H9 (cell line): ENCODE measurements at regions not wholly inside any gene's neighbourhood (a gene's known extent, or its start where the extent isn't known, plus 50 kb on each side); places are given as distances from the start of the nearest gene placed in this dataset.
"Not testable (repeated sequence)": the region's sequence is repeated elsewhere in the genome, so short reads cannot be mapped to it uniquely, and the experiment has no call there.

Source experiments
- DNase-seq: peaks from one replicate; pipeline ENCODE4 v3.0.0-alpha.2; 2017
- H2AFZ ChIP-seq: one replicate; pipeline ENCODE4 v1.6.1; 2013; ENCODE audit warnings: mild to moderate bottlenecking, low read length, control low read depth, moderate library complexity
- H2AK5ac ChIP-seq: 2 replicates; pipeline ENCODE4 v1.6.1; 2013; ENCODE audit warnings: low read length, control low read depth, mixed read lengths; ENCODE audit not compliant: insufficient read length
- H2BK120ac ChIP-seq: one replicate; pipeline ENCODE4 v1.6.1; 2013; ENCODE audit warnings: low read depth, mild to moderate bottlenecking, low read length, control low read depth, inconsistent platforms; ENCODE audit not compliant: poor library complexity, severe bottlenecking
- H2BK12ac ChIP-seq: 2 replicates; pipeline ENCODE4 v1.6.1; 2013; ENCODE audit warnings: low read length, control low read depth, mixed read lengths, low read depth; ENCODE audit not compliant: insufficient read length
- H2BK15ac ChIP-seq: 2 replicates; pipeline ENCODE4 v1.6.1; 2013; ENCODE audit warnings: low read depth, low read length, control low read depth
- H2BK20ac ChIP-seq: one replicate; pipeline ENCODE4 v1.6.1; 2013; ENCODE audit warnings: low read depth, mild to moderate bottlenecking, low read length, control low read depth, inconsistent platforms; ENCODE audit not compliant: poor library complexity, severe bottlenecking
- H2BK5ac ChIP-seq: 2 replicates; pipeline ENCODE4 v1.6.1; 2013; ENCODE audit warnings: low read length, control low read depth, mixed read lengths; ENCODE audit not compliant: insufficient read length
- H3K14ac ChIP-seq: 2 replicates; pipeline ENCODE4 v1.6.1; 2013; ENCODE audit warnings: low read length, control low read depth; ENCODE audit not compliant: insufficient read depth
- H3K18ac ChIP-seq: 2 replicates; pipeline ENCODE4 v1.6.1; 2013; ENCODE audit warnings: low read depth, mild to moderate bottlenecking, mixed read lengths, low read length, control low read depth; ENCODE audit not compliant: insufficient read length
- H3K23ac ChIP-seq: 2 replicates; pipeline ENCODE4 v1.6.1; 2013; ENCODE audit warnings: low read length, control low read depth, mixed read lengths, low read depth; ENCODE audit not compliant: insufficient read length
- H3K23me2 ChIP-seq: 2 replicates; pipeline ENCODE4 v1.6.1; 2013; ENCODE audit warnings: low read depth, mild to moderate bottlenecking, mixed read lengths, low read length, control low read depth; ENCODE audit not compliant: insufficient read length, poor library complexity, severe bottlenecking
- H3K27ac ChIP-seq: 2 replicates; pipeline ENCODE4 v1.5.1; 2013; ENCODE audit warnings: low read length, control low read depth, mixed read lengths, low read depth; ENCODE audit not compliant: insufficient read length
- H3K27me3 ChIP-seq: 2 replicates; pipeline ENCODE4 v1.6.1; 2013; ENCODE audit warnings: low read length, control low read depth, inconsistent platforms; ENCODE audit not compliant: insufficient read depth
- H3K4ac ChIP-seq: 2 replicates; pipeline ENCODE4 v1.6.1; 2013; ENCODE audit warnings: low read depth, mild to moderate bottlenecking, control low read depth, inconsistent platforms, low read length, moderate library complexity
- H3K4me1 ChIP-seq: 2 replicates; pipeline ENCODE4 v1.6.1; 2013; ENCODE audit warnings: low read length, control low read depth, inconsistent platforms; ENCODE audit not compliant: insufficient read depth
- H3K4me2 ChIP-seq: 2 replicates; pipeline ENCODE4 v1.6.1; 2013; ENCODE audit warnings: low read length, control low read depth, mixed read lengths; ENCODE audit not compliant: insufficient read length, insufficient read depth
- H3K56ac ChIP-seq: 2 replicates; pipeline ENCODE4 v1.6.1; 2013; ENCODE audit warnings: low read depth, mild to moderate bottlenecking, mixed read lengths, low read length, control low read depth; ENCODE audit not compliant: insufficient read length
- H3K79me1 ChIP-seq: 2 replicates; pipeline ENCODE4 v1.6.1; 2013; ENCODE audit warnings: low read depth, mild to moderate bottlenecking, moderate library complexity, low read length, control low read depth, inconsistent platforms; ENCODE audit not compliant: insufficient read depth, poor library complexity, severe bottlenecking
- H3K79me2 ChIP-seq: 2 replicates; pipeline ENCODE4 v1.6.1; 2013; ENCODE audit warnings: low read length, control low read depth, inconsistent platforms; ENCODE audit not compliant: insufficient read depth
- H3K9ac ChIP-seq: 2 replicates; pipeline ENCODE4 v1.6.1; 2013; ENCODE audit warnings: low read length, control low read depth, mixed read lengths; ENCODE audit not compliant: insufficient read length; ENCODE audit errors: extremely low read depth
- H3K9me3 ChIP-seq: one replicate; pipeline ENCODE4 v1.6.1; 2013; ENCODE audit warnings: low read depth, low read length, inconsistent platforms; ENCODE audit not compliant: control insufficient read depth
- H3T11ph ChIP-seq: one replicate; pipeline ENCODE4 v1.6.1; 2013; ENCODE audit warnings: mild to moderate bottlenecking, low read length, control low read depth, inconsistent platforms
- H4K20me1 ChIP-seq: one replicate; pipeline ENCODE4 v1.6.1; 2013; ENCODE audit not compliant: control insufficient read depth, insufficient read length, insufficient read depth
- H4K5ac ChIP-seq: 2 replicates; pipeline ENCODE4 v1.6.1; 2013; ENCODE audit warnings: low read depth, mild to moderate bottlenecking, mixed read lengths, low read length, control low read depth; ENCODE audit not compliant: insufficient read length
- H4K8ac ChIP-seq: replicated peaks from 2 replicates; pipeline ENCODE4 v1.6.1; 2013; ENCODE audit warnings: low read length, control low read depth, mixed read lengths, low read depth; ENCODE audit not compliant: insufficient read length
- H4K91ac ChIP-seq: 2 replicates; pipeline ENCODE4 v1.6.1; 2013; ENCODE audit warnings: low read depth, mild to moderate bottlenecking, moderate library complexity, mixed read lengths, low read length, control low read depth; ENCODE audit not compliant: insufficient read length
- H3K27ac Mint-ChIP-seq, 3 experiments: 2 replicates in 2 of 3; 3 replicates in 1 of 3; pipeline ENCODE4 v1.8.0; 2020 to 2021; ENCODE audit warnings: mixed read lengths in 3 of 3, mild to moderate bottlenecking in 1 of 3, moderate library complexity in 1 of 3
- H3K27me3 Mint-ChIP-seq: 2 replicates; pipeline ENCODE4 v1.8.0; 2021; ENCODE audit warnings: low read depth, mild to moderate bottlenecking, moderate library complexity, mixed read lengths
- H3K36me3 Mint-ChIP-seq, 3 experiments: 2 replicates in 2 of 3; 3 replicates in 1 of 3; pipeline ENCODE4 v1.8.0; 2020 to 2021; ENCODE audit warnings: low read depth in 3 of 3, mixed read lengths in 3 of 3; ENCODE audit not compliant: insufficient read depth in 1 of 3
- H3K4me1 Mint-ChIP-seq, 2 experiments: 2 replicates each; pipeline ENCODE4 v1.8.0; 2020; ENCODE audit warnings: mixed read lengths in 2 of 2
- H3K4me3 Mint-ChIP-seq, 2 experiments: 2 replicates in 1 of 2; 3 replicates in 1 of 2; pipeline ENCODE4 v1.8.0; 2020 to 2021; ENCODE audit warnings: mild to moderate bottlenecking in 2 of 2, mixed read lengths in 2 of 2, moderate library complexity in 1 of 2
- H3K9me3 Mint-ChIP-seq, 2 experiments: 2 replicates in 1 of 2; 3 replicates in 1 of 2; pipeline ENCODE4 v1.8.0; 2020; ENCODE audit warnings: mild to moderate bottlenecking in 2 of 2, mixed read lengths in 2 of 2, moderate library complexity in 1 of 2

DNA sequence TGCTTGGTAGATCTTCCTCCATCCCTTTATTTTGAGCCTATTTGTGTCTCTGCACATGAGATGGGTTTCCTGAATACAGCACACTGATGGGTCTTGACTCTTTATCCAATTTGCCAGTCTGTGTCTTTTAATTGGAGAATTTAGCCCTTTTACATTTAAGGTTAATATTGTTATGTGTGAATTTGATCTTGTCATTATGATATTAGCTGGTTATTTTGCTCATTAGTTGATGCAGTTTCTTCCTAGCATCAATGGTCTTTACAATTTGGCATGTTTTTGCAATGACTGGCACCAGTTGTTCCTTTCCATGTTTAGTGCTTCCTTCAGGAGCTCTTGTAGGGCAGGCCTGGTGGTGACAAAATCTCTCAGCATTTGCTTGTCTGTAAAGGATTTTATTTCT is 72.4 kb downstream of the HNRNPD start:
- H3K9ac ChIP-seq, H3K4ac ChIP-seq, H3K27me3 ChIP-seq, H3K4me2 ChIP-seq, H4K8ac ChIP-seq, H2BK20ac ChIP-seq, H2BK120ac ChIP-seq, H3K23ac ChIP-seq, H4K5ac ChIP-seq, H2BK5ac ChIP-seq, H3K56ac ChIP-seq, H3K27ac Mint-ChIP-seq, H3K27ac ChIP-seq, H3K4me1 ChIP-seq, H3K79me2 ChIP-seq, DNase-seq, H2AK5ac ChIP-seq, H4K20me1 ChIP-seq, H3K79me1 ChIP-seq, H3T11ph ChIP-seq, H3K4me3 Mint-ChIP-seq, H3K23me2 ChIP-seq, H3K9me3 ChIP-seq, H2AFZ ChIP-seq, H3K18ac ChIP-seq, H3K4me1 Mint-ChIP-seq, H3K14ac ChIP-seq, H2BK12ac ChIP-seq, H2BK15ac ChIP-seq, H4K91ac ChIP-seq: not testable (repeated sequence)
- H3K27me3 Mint-ChIP-seq: peaks cover 14% of the 10 kb centered on the region
- peaks cover 26 to 29% of the 10 kb centered on the region in 2 experiments for H3K9me3 Mint-ChIP-seq
- peaks cover 4 to 12% (median 5%) of the 10 kb centered on the region in 3 experiments; a peak in 6 of 7 replicates for H3K36me3 Mint-ChIP-seq
